MM.1S (cell line): ENCODE measurements at regions not wholly inside any gene's neighbourhood (a gene's known extent, or its start where the extent isn't known, plus 50 kb on each side); places are given as distances from the start of the nearest gene placed in this dataset.

Experiments used
- EZH2 ChIP-seq: fragments of 300-600 bp; sonication (generic); optimal IDR thresholded peaks from 2 replicates; pipeline ENCODE3; 2017; ENCODE audit warnings: low read depth, mild to moderate bottlenecking, antibody characterized with exemption, low read length, mixed read lengths
- EZH2phosphoT487 ChIP-seq: fragments of 300-600 bp; sonication (generic); IDR thresholded peaks from 2 replicates; pipeline ENCODE4 v1.6.1; 2018; ENCODE audit warnings: antibody characterized with exemption, low read length
- TF ChIP-seq, protein P1 (sequence below): fragments of 300-600 bp; sonication (generic); IDR thresholded peaks from 2 replicates; pipeline ENCODE4 v1.5.1; 2016; ENCODE audit warnings: antibody characterized with exemption, low read length, mixed read lengths

DNA sequence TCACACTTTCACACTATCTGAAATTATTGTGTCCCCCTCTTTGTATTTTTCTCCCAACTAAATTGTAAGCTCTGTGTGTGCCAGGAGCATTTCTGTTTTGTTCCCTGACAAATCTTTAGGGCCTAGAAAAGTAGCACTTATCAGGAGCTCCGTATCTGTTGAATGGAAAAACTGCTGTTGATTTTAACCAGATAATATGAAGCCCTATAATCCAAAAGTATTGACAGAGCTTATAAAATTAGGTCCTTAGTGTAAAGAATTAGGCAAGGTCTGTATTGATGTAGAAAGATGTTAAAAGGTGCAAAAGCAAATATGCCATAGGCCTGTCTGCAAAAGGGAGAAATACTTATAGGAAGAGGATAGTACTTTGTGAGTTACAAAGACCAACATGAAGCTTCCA is 109.4 kb upstream of the ISL1 start:
- TF ChIP-seq, protein P1, sequence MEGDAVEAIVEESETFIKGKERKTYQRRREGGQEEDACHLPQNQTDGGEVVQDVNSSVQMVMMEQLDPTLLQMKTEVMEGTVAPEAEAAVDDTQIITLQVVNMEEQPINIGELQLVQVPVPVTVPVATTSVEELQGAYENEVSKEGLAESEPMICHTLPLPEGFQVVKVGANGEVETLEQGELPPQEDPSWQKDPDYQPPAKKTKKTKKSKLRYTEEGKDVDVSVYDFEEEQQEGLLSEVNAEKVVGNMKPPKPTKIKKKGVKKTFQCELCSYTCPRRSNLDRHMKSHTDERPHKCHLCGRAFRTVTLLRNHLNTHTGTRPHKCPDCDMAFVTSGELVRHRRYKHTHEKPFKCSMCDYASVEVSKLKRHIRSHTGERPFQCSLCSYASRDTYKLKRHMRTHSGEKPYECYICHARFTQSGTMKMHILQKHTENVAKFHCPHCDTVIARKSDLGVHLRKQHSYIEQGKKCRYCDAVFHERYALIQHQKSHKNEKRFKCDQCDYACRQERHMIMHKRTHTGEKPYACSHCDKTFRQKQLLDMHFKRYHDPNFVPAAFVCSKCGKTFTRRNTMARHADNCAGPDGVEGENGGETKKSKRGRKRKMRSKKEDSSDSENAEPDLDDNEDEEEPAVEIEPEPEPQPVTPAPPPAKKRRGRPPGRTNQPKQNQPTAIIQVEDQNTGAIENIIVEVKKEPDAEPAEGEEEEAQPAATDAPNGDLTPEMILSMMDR: no peak
- TF ChIP-seq EZH2: no peak
- no peak for TF ChIP-seq EZH2phosphoT487
